ENCODE measurements at regions not wholly inside any gene's neighbourhood (a gene's known extent, or its start where the extent isn't known, plus 50 kb on each side); places are given as distances from the start of the nearest gene placed in this dataset.

DNA sequence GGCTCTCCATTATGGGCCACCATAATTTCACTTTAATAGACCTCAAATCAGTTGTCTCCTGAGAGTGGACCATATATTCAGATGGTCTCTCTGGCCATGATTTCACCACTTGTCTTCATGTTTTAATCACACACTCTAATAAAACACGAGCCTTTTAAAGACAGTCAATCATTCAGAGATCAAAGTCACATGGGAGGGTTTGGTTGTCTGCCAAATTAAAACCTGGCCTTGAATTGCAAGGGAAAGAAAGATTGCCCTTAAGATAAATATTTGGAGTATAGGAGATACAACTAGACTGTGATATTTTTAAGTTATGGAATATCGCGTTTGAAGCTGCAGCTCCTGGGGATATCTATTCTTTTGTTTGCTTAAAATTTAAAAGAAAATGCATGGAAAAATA is 377.8 kb upstream of the DDX18 start:
- no peaks in the 10 kb centered on the region for H3K9me3 Mint-ChIP-seq
- H3K36me3 Mint-ChIP-seq (ENCODE audit: low read depth): no peaks in the 10 kb centered on the region
- no peaks in the 10 kb centered on the region for H3K4me1 Mint-ChIP-seq
- H3K27ac Mint-ChIP-seq (ENCODE audit: unreplicated experiment): no peak overlapping the region
- H3K4me3 Mint-ChIP-seq: no peak overlapping the region
- no peaks in the 10 kb centered on the region for H3K27me3 Mint-ChIP-seq (ENCODE audit: low read depth)
- DNase-seq (ENCODE audit: low read depth, low spot score): no peak
- TF ChIP-seq, protein P1, sequence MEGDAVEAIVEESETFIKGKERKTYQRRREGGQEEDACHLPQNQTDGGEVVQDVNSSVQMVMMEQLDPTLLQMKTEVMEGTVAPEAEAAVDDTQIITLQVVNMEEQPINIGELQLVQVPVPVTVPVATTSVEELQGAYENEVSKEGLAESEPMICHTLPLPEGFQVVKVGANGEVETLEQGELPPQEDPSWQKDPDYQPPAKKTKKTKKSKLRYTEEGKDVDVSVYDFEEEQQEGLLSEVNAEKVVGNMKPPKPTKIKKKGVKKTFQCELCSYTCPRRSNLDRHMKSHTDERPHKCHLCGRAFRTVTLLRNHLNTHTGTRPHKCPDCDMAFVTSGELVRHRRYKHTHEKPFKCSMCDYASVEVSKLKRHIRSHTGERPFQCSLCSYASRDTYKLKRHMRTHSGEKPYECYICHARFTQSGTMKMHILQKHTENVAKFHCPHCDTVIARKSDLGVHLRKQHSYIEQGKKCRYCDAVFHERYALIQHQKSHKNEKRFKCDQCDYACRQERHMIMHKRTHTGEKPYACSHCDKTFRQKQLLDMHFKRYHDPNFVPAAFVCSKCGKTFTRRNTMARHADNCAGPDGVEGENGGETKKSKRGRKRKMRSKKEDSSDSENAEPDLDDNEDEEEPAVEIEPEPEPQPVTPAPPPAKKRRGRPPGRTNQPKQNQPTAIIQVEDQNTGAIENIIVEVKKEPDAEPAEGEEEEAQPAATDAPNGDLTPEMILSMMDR (conservative IDR thresholded peaks at IDR 0.05): no peak

DNA sequence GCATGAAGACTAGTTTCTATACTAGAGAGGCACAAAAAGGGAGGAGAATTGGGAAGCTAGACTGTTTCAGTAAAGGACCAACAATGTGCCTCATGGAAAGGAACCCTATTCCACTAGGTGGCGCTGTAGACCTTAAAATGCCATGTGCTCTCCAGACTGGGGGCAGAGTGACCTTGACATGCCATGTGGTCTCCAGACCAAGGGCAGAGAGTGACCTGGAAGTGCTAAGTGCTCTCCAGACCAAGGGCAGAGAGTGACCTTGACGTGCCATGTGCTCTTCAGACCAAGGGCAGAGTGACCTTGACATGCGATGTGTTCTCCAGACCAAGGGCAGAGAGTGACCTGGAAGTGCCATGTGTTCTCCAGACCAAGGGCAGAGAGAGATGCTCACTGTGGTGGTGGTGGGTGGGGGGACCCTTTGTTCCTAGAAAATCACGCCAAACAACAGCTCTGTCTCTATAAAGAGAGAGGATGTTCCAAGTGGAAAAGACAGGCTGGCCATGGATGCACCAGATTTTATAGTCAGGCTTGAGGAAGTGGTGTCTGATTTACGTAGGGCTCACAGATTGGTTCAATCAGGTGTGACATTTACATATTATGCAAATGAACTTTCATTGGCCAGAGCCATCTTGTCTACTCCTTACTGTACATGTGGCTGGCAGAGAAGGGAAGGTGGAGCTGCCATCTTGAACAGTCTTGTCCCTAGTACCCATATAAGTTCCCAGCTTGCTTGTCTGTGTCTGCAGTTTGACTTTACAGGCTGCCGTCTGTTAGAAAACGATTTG is 344.0 kb upstream of the DDX18 start:
- Mint-ChIP-seq H3K9me3 (peaks cover 19% of the 10 kb centered on the region), H3K27ac (ENCODE audit: unreplicated experiment) (no peak overlapping the region), H3K36me3 (ENCODE audit: low read depth) (peaks cover 40% of the 10 kb centered on the region), H3K27me3 (ENCODE audit: low read depth) (no peaks in the 10 kb centered on the region), H3K4me1 (no peaks in the 10 kb centered on the region), H3K4me3 (no peak overlapping the region)
- TF ChIP-seq, protein P1 (conservative IDR thresholded peaks at IDR 0.05): peak; percentile 72
- peak; percentile 52 for DNase-seq (ENCODE audit: low read depth, low spot score)

DNA sequence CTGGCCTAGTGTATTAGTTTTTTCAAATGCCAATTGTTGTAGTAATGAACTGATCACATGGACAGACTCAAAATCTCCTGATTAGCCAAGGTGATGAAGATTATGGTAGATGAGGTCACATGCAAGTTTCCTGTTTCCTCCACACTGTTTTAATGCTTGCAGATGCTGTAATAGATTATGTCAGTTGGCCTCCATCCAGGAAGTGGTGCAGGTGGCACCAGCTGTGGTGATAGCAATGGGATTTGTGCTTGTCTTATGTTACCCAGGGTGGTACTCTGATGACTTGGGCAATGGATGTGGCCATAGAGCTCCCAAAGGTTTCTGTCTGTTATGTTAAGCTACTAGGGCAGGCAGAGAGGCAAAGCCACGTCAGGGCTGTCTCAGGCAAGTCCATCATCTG is 332.9 kb upstream of the DDX18 start:
- TF ChIP-seq, protein P1 (conservative IDR thresholded peaks at IDR 0.05): no peak
- Mint-ChIP-seq H3K27me3 (ENCODE audit: low read depth) (no peaks in the 10 kb centered on the region), H3K9me3 (peaks cover 17% of the 10 kb centered on the region), H3K4me3 (no peak overlapping the region), H3K36me3 (ENCODE audit: low read depth) (peaks cover 56% of the 10 kb centered on the region), H3K27ac (ENCODE audit: unreplicated experiment) (no peak overlapping the region), H3K4me1 (no peaks in the 10 kb centered on the region)
- DNase-seq (ENCODE audit: low read depth, low spot score): no peak

DNA sequence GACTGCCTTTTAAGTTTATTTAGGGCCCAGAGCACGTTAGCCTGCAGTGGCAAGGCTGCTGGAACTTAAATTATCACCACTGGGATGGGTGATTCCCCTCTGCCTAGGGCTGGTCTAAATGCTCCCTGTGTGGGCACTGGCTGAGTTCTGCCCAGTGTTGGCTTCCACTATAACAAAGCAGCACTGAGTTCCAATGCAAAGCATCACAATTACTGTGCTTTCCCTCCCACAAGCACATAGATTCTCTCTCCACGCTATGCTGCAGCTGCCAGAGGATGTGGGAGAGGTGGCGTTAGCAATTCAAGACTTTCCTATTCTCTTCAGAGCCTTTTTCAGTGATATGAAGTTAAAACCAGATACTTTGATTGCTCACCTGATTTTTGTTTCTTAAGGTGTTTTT is 328.9 kb upstream of the DDX18 start:
- H3K9me3 Mint-ChIP-seq: peaks cover 16% of the 10 kb centered on the region
- H3K36me3 Mint-ChIP-seq (ENCODE audit: low read depth): peaks cover 46% of the 10 kb centered on the region
- H3K27ac Mint-ChIP-seq (ENCODE audit: unreplicated experiment): no peak overlapping the region
- TF ChIP-seq, protein P1 (conservative IDR thresholded peaks at IDR 0.05): no peak
- no peaks in the 10 kb centered on the region for H3K4me1 Mint-ChIP-seq
- no peak overlapping the region for H3K4me3 Mint-ChIP-seq
- DNase-seq (ENCODE audit: low read depth, low spot score): no peak
- no peaks in the 10 kb centered on the region for H3K27me3 Mint-ChIP-seq (ENCODE audit: low read depth)

DNA sequence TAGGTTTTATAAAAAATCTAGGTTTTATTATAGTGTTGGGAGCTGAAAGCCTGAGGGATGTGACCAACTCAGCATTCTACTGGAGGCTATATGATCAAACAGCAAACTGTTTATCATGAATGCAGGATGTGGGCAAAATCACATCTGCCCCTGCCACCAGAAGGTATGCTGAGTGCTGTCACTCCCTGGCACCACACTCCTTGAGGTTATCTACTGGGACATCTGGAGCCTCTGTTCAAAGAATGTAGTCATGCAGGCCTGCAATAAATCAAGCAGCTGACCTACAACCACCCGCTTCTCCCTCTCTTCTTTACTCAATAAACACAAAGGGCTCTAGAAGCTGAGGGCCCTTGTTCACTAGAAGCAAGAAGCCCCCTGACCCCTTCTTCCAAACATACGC is 328.4 kb upstream of the DDX18 start:
- no peaks in the 10 kb centered on the region for H3K4me1 Mint-ChIP-seq
- TF ChIP-seq, protein P1 (conservative IDR thresholded peaks at IDR 0.05): no peak
- no peak overlapping the region for H3K4me3 Mint-ChIP-seq
- H3K27me3 Mint-ChIP-seq (ENCODE audit: low read depth): no peaks in the 10 kb centered on the region
- DNase-seq (ENCODE audit: low read depth, low spot score): no peak
- H3K36me3 Mint-ChIP-seq (ENCODE audit: low read depth): peaks cover 50% of the 10 kb centered on the region
- H3K9me3 Mint-ChIP-seq: peaks cover 16% of the 10 kb centered on the region
- peak overlapping the region; percentile 38 for H3K27ac Mint-ChIP-seq (ENCODE audit: unreplicated experiment)
